ENCODE measurements at regions not wholly inside any gene's neighbourhood (a gene's known extent, or its start where the extent isn't known, plus 50 kb on each side); places are given as distances from the start of the nearest gene placed in this dataset.
"Not testable (repeated sequence)": the region's sequence is repeated elsewhere in the genome, so short reads cannot be mapped to it uniquely, and the experiment has no call there.

GRCh38 chr7:48832303-48832845 lies 92.0 kb upstream of the CDC14C start:
- DNase-seq, result no peak

- DNase-seq, result no peak
Measured at GRCh38 chr7:48837266-48837665, 87.1 kb upstream of the CDC14C start.

- no peak for DNase-seq
Measured at GRCh38 chr7:48839108-48839507, 85.2 kb upstream of the CDC14C start.

- no peak for DNase-seq
Measured at GRCh38 chr7:48841739-48842138, 82.6 kb upstream of the CDC14C start.

GRCh38 chr7:48847917-48848316 lies 76.4 kb upstream of the CDC14C start:
- no peak for DNase-seq

GRCh38 chr7:48860447-48860846 lies 63.9 kb upstream of the CDC14C start:
- DNase-seq, result not testable (repeated sequence)

GRCh38 chr7:48868916-48869315 lies 55.4 kb upstream of the CDC14C start:
- DNase-seq, result no peak

- DNase-seq, result no peak
Measured at GRCh38 chr7:48872548-48872947, 51.8 kb upstream of the CDC14C start.

Data from NCI-H69 (cell line).